Esophagus (tissue), 2 donors: ENCODE measurements at regions not wholly inside any gene's neighbourhood (a gene's known extent, or its start where the extent isn't known, plus 50 kb on each side); places are given as distances from the start of the nearest gene placed in this dataset.
"Not testable (repeated sequence)": the region's sequence is repeated elsewhere in the genome, so short reads cannot be mapped to it uniquely, and the experiment has no call there.

Source experiments
- H3K27ac ChIP-seq, 2 donors: one replicate each; pipeline ENCODE4 v1.5.1; 2013; ENCODE audit warnings: low read depth in 2 of 2, mild to moderate bottlenecking in 2 of 2, inconsistent platforms in 1 of 2, low read length in 1 of 2, moderate library complexity in 1 of 2
- H3K27me3 ChIP-seq, 2 donors: one replicate each; pipeline ENCODE4 v1.6.1; 2013; ENCODE audit warnings: low read length in 2 of 2, control low read depth in 1 of 2, mild to moderate bottlenecking in 1 of 2; ENCODE audit not compliant: insufficient read depth in 2 of 2, control insufficient read depth in 1 of 2
- H3K36me3 ChIP-seq, 2 donors: one replicate each; pipeline ENCODE4 v1.6.1; 2013; ENCODE audit warnings: low read length in 1 of 2; ENCODE audit not compliant: control insufficient read depth in 2 of 2, insufficient read depth in 2 of 2
- H3K4me1 ChIP-seq, 2 donors: one replicate each; pipeline ENCODE4 v1.6.1; 2013; ENCODE audit warnings: low read length in 1 of 2; ENCODE audit not compliant: control insufficient read depth in 2 of 2, insufficient read depth in 2 of 2
- H3K4me3 ChIP-seq, 2 donors: one replicate each; pipeline ENCODE4 v1.5.1; 2013; ENCODE audit warnings: low read length in 2 of 2, mild to moderate bottlenecking in 2 of 2, low read depth in 1 of 2, moderate library complexity in 1 of 2
- H3K9me3 ChIP-seq, 2 donors: one replicate each; pipeline ENCODE4 v1.6.1; 2013; ENCODE audit warnings: mild to moderate bottlenecking in 2 of 2, low read depth in 1 of 2, low read length in 1 of 2, moderate library complexity in 1 of 2; ENCODE audit not compliant: control insufficient read depth in 2 of 2, insufficient read depth in 1 of 2
- WGBS, 2 donors: extraction: QIAGEN DNeasy Blood & Tissue Kit; methylation state at CpG; one replicate each; pipeline ENCODE4 v1.1.7; 2013; 5-methylcytosine and 5-hydroxymethylcytosine counted together
- donor health status: healthy with polysubstance abuse.
- donor health status: Bipolar disorder and iron deficiency.

- Histone ChIP-seq H3K27me3 (no peaks in the 10 kb centered on the region), H3K9me3 (no peaks in the 10 kb centered on the region), H3K36me3 (no peaks in the 10 kb centered on the region), H3K4me3 (no peak overlapping the region), H3K4me1 (no peaks in the 10 kb centered on the region), H3K27ac (no peak overlapping the region)
- WGBS, 2 donors, result 90 to 100% methylated on average over 1 of the region's 1 CpG
These were observed 1042.0 kb downstream of the DNAJB9 start for GRCh38 chr7:109611656-109612055.

- Histone ChIP-seq H3K4me1 (no peaks in the 10 kb centered on the region), H3K27ac (no peak overlapping the region), H3K4me3 (no peak overlapping the region), H3K36me3 (no peaks in the 10 kb centered on the region), H3K27me3 (no peaks in the 10 kb centered on the region), H3K9me3 (no peaks in the 10 kb centered on the region)
- WGBS, 2 donors, result 94 to 98% methylated on average over 3 of the region's 3 CpGs
These were observed 1046.9 kb downstream of the DNAJB9 start for GRCh38 chr7:109616551-109617069.

- Histone ChIP-seq H3K36me3 (no peaks in the 10 kb centered on the region), H3K27me3 (no peaks in the 10 kb centered on the region), H3K4me3 (no peak overlapping the region), H3K9me3 (no peaks in the 10 kb centered on the region), H3K27ac (no peak overlapping the region), H3K4me1 (no peaks in the 10 kb centered on the region)
- 90 to 92% methylated on average over 1 of the region's 1 CpG for whole genome bisulfite sequencing, 2 donors
These were observed 1052.6 kb downstream of the DNAJB9 start for GRCh38 chr7:109622320-109622719.

GRCh38 chr7:109632890-109633289, 1063.2 kb downstream of the DNAJB9 start:
- not testable (repeated sequence) for H3K27ac ChIP-seq, H3K4me1 ChIP-seq, H3K4me3 ChIP-seq, H3K27me3 ChIP-seq, H3K36me3 ChIP-seq, H3K9me3 ChIP-seq
- WGBS, 2 donors, result 75 to 79% methylated on average over 8 of the region's 8 CpGs

- 72 to 76% methylated on average over 3 of the region's 3 CpGs for WGBS, 2 donors
- no peaks in the 10 kb centered on the region for H3K27me3 ChIP-seq
These were observed 1065.7 kb downstream of the DNAJB9 start for GRCh38 chr7:109635374-109635773.

GRCh38 chr7:109637428-109637990, 1067.8 kb downstream of the DNAJB9 start:
- Histone ChIP-seq H3K36me3 (no peaks in the 10 kb centered on the region), H3K9me3 (peaks cover 0 to 2% of the 10 kb centered on the region in 2 donors), H3K27ac (no peak overlapping the region), H3K4me1 (no peaks in the 10 kb centered on the region), H3K4me3 (no peak overlapping the region), H3K27me3 (no peaks in the 10 kb centered on the region)
- 77 to 80% methylated on average over 4 of the region's 4 CpGs for WGBS, 2 donors

More at GRCh38 chr7:109635374-109635773, 1065.7 kb downstream of the DNAJB9 start:
- peaks cover 0 to 2% of the 10 kb centered on the region in 2 donors for H3K9me3 ChIP-seq
- H3K27ac ChIP-seq, result no peak overlapping the region
- H3K36me3 ChIP-seq, result no peaks in the 10 kb centered on the region
- H3K4me1 ChIP-seq, result no peaks in the 10 kb centered on the region
- no peak overlapping the region for H3K4me3 ChIP-seq

- H3K27ac ChIP-seq, result no peak overlapping the region
- 73 to 90% methylated on average over 2 of the region's 2 CpGs for WGBS, 2 donors
- no peak overlapping the region for H3K4me3 ChIP-seq
- no peaks in the 10 kb centered on the region for H3K4me1 ChIP-seq
- H3K9me3 ChIP-seq, result peaks cover 0 to 2% of the 10 kb centered on the region in 2 donors
- H3K36me3 ChIP-seq, result no peaks in the 10 kb centered on the region
- H3K27me3 ChIP-seq, result no peaks in the 10 kb centered on the region
These were observed 1068.6 kb downstream of the DNAJB9 start for GRCh38 chr7:109638321-109638720.

GRCh38 chr7:109639561-109639960, 1069.9 kb downstream of the DNAJB9 start:
- Histone ChIP-seq H3K4me3 (no peak overlapping the region), H3K4me1 (no peaks in the 10 kb centered on the region), H3K27me3 (no peaks in the 10 kb centered on the region), H3K36me3 (no peaks in the 10 kb centered on the region), H3K9me3 (peaks cover 0 to 2% of the 10 kb centered on the region in 2 donors), H3K27ac (no peak overlapping the region)

GRCh38 chr7:109641445-109641844, 1071.8 kb downstream of the DNAJB9 start:
- Histone ChIP-seq H3K27ac (no peak overlapping the region), H3K27me3 (no peaks in the 10 kb centered on the region), H3K9me3 (peaks cover 0 to 2% of the 10 kb centered on the region in 2 donors), H3K4me1 (no peaks in the 10 kb centered on the region), H3K4me3 (no peak overlapping the region), H3K36me3 (no peaks in the 10 kb centered on the region)
- 89 to 91% methylated on average over 7 of the region's 7 CpGs for WGBS, 2 donors

GRCh38 chr7:109646124-109646523, 1076.5 kb downstream of the DNAJB9 start:
- WGBS, 2 donors, result 85 to 90% methylated on average over 7 of the region's 7 CpGs
- Histone ChIP-seq H3K4me1 (no peaks in the 10 kb centered on the region), H3K36me3 (no peaks in the 10 kb centered on the region), H3K27ac (no peak overlapping the region), H3K9me3 (no peaks in the 10 kb centered on the region), H3K27me3 (no peaks in the 10 kb centered on the region), H3K4me3 (no peak overlapping the region)
